H1 (cell line): ENCODE measurements at regions not wholly inside any gene's neighbourhood (a gene's known extent, or its start where the extent isn't known, plus 50 kb on each side); places are given as distances from the start of the nearest gene placed in this dataset.

Experiments used
- NANOG ChIP-seq: IDR thresholded peaks from 2 replicates; pipeline ENCODE4 v1.6.1; 2011; ENCODE audit warnings: low read length, low read depth, mild to moderate bottlenecking, inconsistent platforms; ENCODE audit not compliant: insufficient read depth, poor library complexity, severe bottlenecking
- NRF1 ChIP-seq: IDR thresholded peaks from 2 replicates; pipeline ENCODE4 v1.6.1; 2011; ENCODE audit warnings: mild to moderate bottlenecking, low read depth, low read length, improper control_type of control experiment
- RBBP5 ChIP-seq: IDR thresholded peaks from 2 replicates; pipeline ENCODE4 v1.7.1; 2012; ENCODE audit warnings: low read depth, mild to moderate bottlenecking, inconsistent platforms, low read length, moderate library complexity, borderline replicate concordance
- TAF1 ChIP-seq: IDR thresholded peaks from 2 replicates; pipeline ENCODE4 v1.6.1; 2011; ENCODE audit warnings: mild to moderate bottlenecking, low read depth, low read length
- TF ChIP-seq, protein P1 (sequence below), 3 experiments: IDR thresholded peaks; 1 replicate in 2 of 3; 2 replicates in 1 of 3; pipeline versions ENCODE4 v1.5.1 to v1.6.1; 2011; ENCODE audit warnings: low read length in 3 of 3, mild to moderate bottlenecking in 3 of 3, inconsistent platforms in 2 of 3, low read depth in 1 of 3, moderate library complexity in 1 of 3; ENCODE audit not compliant: insufficient read depth in 1 of 3; ENCODE audit errors: control extremely low read depth in 1 of 3

DNA sequence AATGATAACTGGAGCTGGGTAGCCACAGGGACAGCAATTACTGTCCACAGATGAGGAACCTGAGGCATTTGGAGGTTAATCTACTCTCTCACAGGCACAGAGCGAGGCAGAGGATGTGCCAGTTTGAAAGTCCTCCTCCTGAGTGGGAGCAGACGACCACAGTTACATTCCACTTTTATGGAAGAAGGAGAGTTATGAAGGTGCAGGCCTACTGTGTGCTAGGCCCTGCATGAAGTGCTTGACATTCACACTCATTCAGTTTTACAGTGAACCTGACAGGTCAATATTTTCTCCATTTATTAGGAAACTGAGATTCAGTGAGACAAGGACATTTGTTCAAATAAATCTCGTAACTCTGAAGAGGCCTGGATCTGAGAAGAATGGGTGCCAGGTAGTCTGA lies 142.0 kb downstream of the TDRD15 start (continued):
- TF ChIP-seq, protein P1, sequence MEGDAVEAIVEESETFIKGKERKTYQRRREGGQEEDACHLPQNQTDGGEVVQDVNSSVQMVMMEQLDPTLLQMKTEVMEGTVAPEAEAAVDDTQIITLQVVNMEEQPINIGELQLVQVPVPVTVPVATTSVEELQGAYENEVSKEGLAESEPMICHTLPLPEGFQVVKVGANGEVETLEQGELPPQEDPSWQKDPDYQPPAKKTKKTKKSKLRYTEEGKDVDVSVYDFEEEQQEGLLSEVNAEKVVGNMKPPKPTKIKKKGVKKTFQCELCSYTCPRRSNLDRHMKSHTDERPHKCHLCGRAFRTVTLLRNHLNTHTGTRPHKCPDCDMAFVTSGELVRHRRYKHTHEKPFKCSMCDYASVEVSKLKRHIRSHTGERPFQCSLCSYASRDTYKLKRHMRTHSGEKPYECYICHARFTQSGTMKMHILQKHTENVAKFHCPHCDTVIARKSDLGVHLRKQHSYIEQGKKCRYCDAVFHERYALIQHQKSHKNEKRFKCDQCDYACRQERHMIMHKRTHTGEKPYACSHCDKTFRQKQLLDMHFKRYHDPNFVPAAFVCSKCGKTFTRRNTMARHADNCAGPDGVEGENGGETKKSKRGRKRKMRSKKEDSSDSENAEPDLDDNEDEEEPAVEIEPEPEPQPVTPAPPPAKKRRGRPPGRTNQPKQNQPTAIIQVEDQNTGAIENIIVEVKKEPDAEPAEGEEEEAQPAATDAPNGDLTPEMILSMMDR (IDR thresholded peaks at IDR 0.05; ENCODE audit: control extremely low read depth in 1 of 3, insufficient read depth in 1 of 3, low read depth in 1 of 3, low read length in 3 of 3), result no peak
- TF ChIP-seq TAF1 (no peak), NRF1 (no peak), NANOG (no peak), RBBP5 (no peak)
- TF ChIP-seq, all 59 proteins: peak for 0
